CD4-positive, alpha-beta T cell (primary cell): ENCODE measurements at regions not wholly inside any gene's neighbourhood (a gene's known extent, or its start where the extent isn't known, plus 50 kb on each side); places are given as distances from the start of the nearest gene placed in this dataset.

ENCODE experiments used
- ATAC-seq: fragments of 200-7000 bp; cut with Tn5 transposase; one replicate; pipeline ENCODE4 v1.10.0; 2022; ENCODE audit warnings: mild to moderate bottlenecking; ENCODE audit not compliant: poor library complexity
- CTCF ChIA-PET: fragments of 350-600 bp; sonication (Branson Sonifier 250); formaldehyde crosslinking; loops from one replicate; lab custom pipeline; 2021; ENCODE audit warnings: antibody characterized with exemption, inconsistent platforms; lab: Charles Lee
- POLR2A ChIA-PET: fragments of 350-600 bp; sonication (Branson Sonifier 250); formaldehyde crosslinking; loops from one replicate; lab custom pipeline; 2021; ENCODE audit warnings: antibody characterized with exemption, inconsistent platforms; lab: Charles Lee
- DNase-seq, 14 experiments: peaks; one replicate each; pipeline ENCODE4 v3.0.0-alpha.2; 2013 to 2020; ENCODE audit warnings: mixed read lengths in 2 of 14
- H3K27ac ChIP-seq, 2 donors: one replicate each; pipeline versions ENCODE4 v1.5.1 to v1.7.0; 2013; ENCODE audit warnings: low read length in 2 of 2, low read depth in 1 of 2, mild to moderate bottlenecking in 1 of 2
- H3K27me3 ChIP-seq, 2 experiments: 1 replicate in 1 of 2; 2 replicates in 1 of 2; pipeline versions ENCODE4 v1.6.1 to v1.7.0; 2013; ENCODE audit warnings: low read length in 2 of 2, control low read depth in 1 of 2, mild to moderate bottlenecking in 1 of 2, moderate library complexity in 1 of 2; ENCODE audit not compliant: insufficient read depth in 2 of 2, control insufficient read depth in 1 of 2
- H3K36me3 ChIP-seq: one replicate; pipeline ENCODE4 v1.6.1; 2013; ENCODE audit warnings: low read length, control low read depth; ENCODE audit not compliant: insufficient read depth
- H3K4me1 ChIP-seq: one replicate; pipeline ENCODE4 v1.6.1; 2013; ENCODE audit warnings: low read length, control low read depth; ENCODE audit not compliant: insufficient read depth
- H3K4me3 ChIP-seq: one replicate; pipeline ENCODE4 v1.5.1; 2013; ENCODE audit warnings: mild to moderate bottlenecking, low read length, moderate library complexity
- H3K9me3 ChIP-seq, 2 experiments: 1 replicate in 1 of 2; 2 replicates in 1 of 2; pipeline versions ENCODE4 v1.6.1 to v1.7.0; 2013; ENCODE audit warnings: low read length in 2 of 2, mild to moderate bottlenecking in 2 of 2, control low read depth in 1 of 2, moderate library complexity in 1 of 2; ENCODE audit not compliant: control insufficient read depth in 1 of 2, insufficient read depth in 1 of 2
- H3K27ac Mint-ChIP-seq: one replicate; pipeline ENCODE4 v1.8.0; 2020; ENCODE audit warnings: mixed read lengths
- H3K27me3 Mint-ChIP-seq: one replicate; pipeline ENCODE4 v1.8.0; 2021; ENCODE audit warnings: mixed read lengths
- H3K36me3 Mint-ChIP-seq: one replicate; pipeline ENCODE4 v1.8.0; 2021; ENCODE audit warnings: low read depth, mixed read lengths
- H3K4me1 Mint-ChIP-seq: one replicate; pipeline ENCODE4 v1.8.0; 2021; ENCODE audit warnings: low read depth, mixed read lengths
- H3K4me3 Mint-ChIP-seq: one replicate; pipeline ENCODE4 v1.8.0; 2020; ENCODE audit warnings: mild to moderate bottlenecking, mixed read lengths
- H3K9me3 Mint-ChIP-seq: one replicate; pipeline ENCODE4 v1.8.0; 2020; ENCODE audit warnings: mixed read lengths
- CTCF ChIP-seq: fragments of 200-600 bp; IDR thresholded peaks from one replicate; pipeline ENCODE4 v1.8.0; 2022; ENCODE audit warnings: antibody characterized with exemption, mild to moderate bottlenecking
- intact Hi-C, 2 experiments: fragments of 100-400 bp; cut with DNase I in 1 of 2; cut with micrococcal nuclease in 1 of 2; formaldehyde crosslinking; loops; one replicate each; pipeline versions ENCODE4 v1.15.1 to v1.9.0; 2023 to 2025; cut with DNase I, micrococcal nuclease

GRCh38 chr18:68275616-68276015 is 439.3 kb downstream of the TMX3 start:
- H3K4me3 ChIP-seq: no peak overlapping the region
- Mint-ChIP-seq H3K27ac (no peak overlapping the region), H3K4me3 (no peak overlapping the region), H3K36me3 (no peaks in the 10 kb centered on the region), H3K9me3 (no peaks in the 10 kb centered on the region), H3K4me1 (no peaks in the 10 kb centered on the region), H3K27me3 (no peaks in the 10 kb centered on the region)
- H3K9me3 ChIP-seq: no peaks in the 10 kb centered on the region
- no peaks in the 10 kb centered on the region for H3K36me3 ChIP-seq
- TF ChIP-seq CTCF: no peak
- no peak for ATAC-seq
- no peaks in the 10 kb centered on the region for H3K4me1 ChIP-seq
- intact Hi-C loops: no loop called here
- ChIA-PET CTCF (no interaction called here), POLR2A (no interaction called here)
- no peaks in the 10 kb centered on the region for H3K27me3 ChIP-seq
- H3K27ac ChIP-seq: no peak overlapping the region
- no peak for DNase-seq

- intact Hi-C loops: no loop called here
- Mint-ChIP-seq H3K36me3 (no peaks in the 10 kb centered on the region), H3K27me3 (no peaks in the 10 kb centered on the region), H3K27ac (no peak overlapping the region), H3K4me3 (no peak overlapping the region), H3K4me1 (no peaks in the 10 kb centered on the region), H3K9me3 (no peaks in the 10 kb centered on the region)
- no peak overlapping the region for H3K4me3 ChIP-seq
- no peaks in the 10 kb centered on the region for H3K4me1 ChIP-seq
- H3K27me3 ChIP-seq: no peaks in the 10 kb centered on the region
- ATAC-seq (no peak), DNase-seq (no peak)
- no peaks in the 10 kb centered on the region for H3K9me3 ChIP-seq
- ChIA-PET CTCF (no interaction called here), POLR2A (no interaction called here)
- H3K36me3 ChIP-seq: no peaks in the 10 kb centered on the region
- H3K27ac ChIP-seq: no peak overlapping the region
- no peak for TF ChIP-seq CTCF
Measured at GRCh38 chr18:68270017-68270416, 444.9 kb downstream of the TMX3 start.

GRCh38 chr18:68267583-68267982 is 447.3 kb downstream of the TMX3 start:
- Histone ChIP-seq H3K4me3 (no peak overlapping the region), H3K27me3 (no peaks in the 10 kb centered on the region), H3K9me3 (no peaks in the 10 kb centered on the region), H3K4me1 (no peaks in the 10 kb centered on the region), H3K27ac (no peak overlapping the region), H3K36me3 (no peaks in the 10 kb centered on the region)
- no peaks in the 10 kb centered on the region for H3K36me3 Mint-ChIP-seq
- H3K9me3 Mint-ChIP-seq: no peaks in the 10 kb centered on the region
- no peaks in the 10 kb centered on the region for H3K27me3 Mint-ChIP-seq
- DNase-seq: no peak
- POLR2A ChIA-PET: no interaction called here
- no peak for TF ChIP-seq CTCF
- H3K4me1 Mint-ChIP-seq: no peaks in the 10 kb centered on the region
- H3K4me3 Mint-ChIP-seq: no peak overlapping the region
- no peak for ATAC-seq
- H3K27ac Mint-ChIP-seq: no peak overlapping the region
- CTCF ChIA-PET: no interaction called here
- intact Hi-C loops: no loop called here
